ENCODE measurements at regions not wholly inside any gene's neighbourhood (a gene's known extent, or its start where the extent isn't known, plus 50 kb on each side); places are given as distances from the start of the nearest gene placed in this dataset.

GRCh38 chr4:148692242-148692641 is 250.0 kb upstream of the NR3C2 start:
- Histone ChIP-seq H2AFZ (ENCODE audit: insufficient read depth, low read depth, low read length, poor library complexity, severe bottlenecking) (no peak overlapping the region), H3K9me3 (ENCODE audit: control extremely low read depth in 1 of 3, control insufficient read depth in 2 of 3, insufficient read depth in 1 of 3, low read length in 2 of 3) (no peaks in the 10 kb centered on the region), H3K4me1 (ENCODE audit: control insufficient read depth in 2 of 2, insufficient read depth in 2 of 2, low read length in 2 of 2) (no peaks in the 10 kb centered on the region), H3K27ac (ENCODE audit: low read length in 2 of 2) (no peak overlapping the region), H3K4me3 (ENCODE audit: control extremely low read depth in 1 of 5, extremely low read depth in 1 of 5, insufficient read depth in 1 of 5, low read depth in 2 of 5, low read length in 4 of 5) (no peak overlapping the region), H3K36me3 (replicated peaks in 1 of 2; ENCODE audit: control extremely low read depth in 1 of 2, control insufficient read depth in 1 of 2, extremely low read depth in 1 of 2, insufficient read depth in 2 of 2, low read length in 1 of 2) (no peaks in the 10 kb centered on the region), H3K9ac (ENCODE audit: low read length) (no peak overlapping the region), H3K79me2 (ENCODE audit: control insufficient read depth, insufficient read depth, low read length) (no peaks in the 10 kb centered on the region), H4K20me1 (ENCODE audit: control insufficient read depth, insufficient read depth, low read length, poor library complexity, severe bottlenecking) (no peaks in the 10 kb centered on the region), H3K27me3 (replicated peaks in 1 of 4; ENCODE audit: control extremely low read depth in 1 of 4, control insufficient read depth in 3 of 4, insufficient read depth in 4 of 4, low read length in 3 of 4) (no peaks in the 10 kb centered on the region), H3K4me2 (replicated peaks; ENCODE audit: low read depth, low read length, poor library complexity, severe bottlenecking) (no peak overlapping the region)
- CTCF ChIA-PET: no interaction called here
- Mint-ChIP-seq H3K27ac (no peak overlapping the region), H3K9me3 (ENCODE audit: insufficient read depth) (no peaks in the 10 kb centered on the region), H3K27me3 (no peaks in the 10 kb centered on the region), H3K4me3 (no peak overlapping the region), H3K4me1 (no peaks in the 10 kb centered on the region)
- ATAC-seq (ENCODE audit: low read depth): no peak
- POLR2A ChIA-PET: no interaction called here
- TF ChIP-seq EZH2 (IDR thresholded peaks at IDR 0.05; ENCODE audit: borderline replicate concordance, insufficient read depth, low read depth, low read length, poor library complexity, severe bottlenecking): no peak
- no peak for TF ChIP-seq CTCF (IDR thresholded peaks at IDR 0.05)
- DNase-seq: no peak
- whole genome bisulfite sequencing (ENCODE audit: insufficient coverage): 85% methylated on average over 4 of the region's 7 CpGs
- intact Hi-C loops (cut with micrococcal nuclease): no loop called here

GRCh38 chr4:148686449-148686848 is 244.2 kb upstream of the NR3C2 start:
- no peak overlapping the region for H3K27ac Mint-ChIP-seq
- H4K20me1 ChIP-seq (ENCODE audit: control insufficient read depth, insufficient read depth, low read length, poor library complexity, severe bottlenecking): no peaks in the 10 kb centered on the region
- no peak overlapping the region for H3K4me3 ChIP-seq (ENCODE audit: control extremely low read depth in 1 of 5, extremely low read depth in 1 of 5, insufficient read depth in 1 of 5, low read depth in 2 of 5, low read length in 4 of 5)
- TF ChIP-seq CTCF (IDR thresholded peaks at IDR 0.05) (no peak), EZH2 (IDR thresholded peaks at IDR 0.05; ENCODE audit: borderline replicate concordance, insufficient read depth, low read depth, low read length, poor library complexity, severe bottlenecking) (no peak)
- H3K36me3 ChIP-seq (replicated peaks in 1 of 2; ENCODE audit: control extremely low read depth in 1 of 2, control insufficient read depth in 1 of 2, extremely low read depth in 1 of 2, insufficient read depth in 2 of 2, low read length in 1 of 2): no peaks in the 10 kb centered on the region
- no peaks in the 10 kb centered on the region for H3K4me1 ChIP-seq (ENCODE audit: control insufficient read depth in 2 of 2, insufficient read depth in 2 of 2, low read length in 2 of 2)
- H3K79me2 ChIP-seq (ENCODE audit: control insufficient read depth, insufficient read depth, low read length): no peaks in the 10 kb centered on the region
- ChIA-PET POLR2A (no interaction called here), CTCF (no interaction called here)
- no CpG with 5 or more reads among the region's 3 CpGs for WGBS (ENCODE audit: insufficient coverage)
- no peak overlapping the region for H3K27ac ChIP-seq (ENCODE audit: low read length in 2 of 2)
- no peaks in the 10 kb centered on the region for H3K27me3 ChIP-seq (replicated peaks in 1 of 4; ENCODE audit: control extremely low read depth in 1 of 4, control insufficient read depth in 3 of 4, insufficient read depth in 4 of 4, low read length in 3 of 4)
- DNase-seq: no peak
- H3K27me3 Mint-ChIP-seq: no peaks in the 10 kb centered on the region
- no peak overlapping the region for H3K4me2 ChIP-seq (replicated peaks; ENCODE audit: low read depth, low read length, poor library complexity, severe bottlenecking)
- intact Hi-C loops (cut with micrococcal nuclease): no loop called here
- no peaks in the 10 kb centered on the region for H3K9me3 ChIP-seq (ENCODE audit: control extremely low read depth in 1 of 3, control insufficient read depth in 2 of 3, insufficient read depth in 1 of 3, low read length in 2 of 3)
- no peak for ATAC-seq (ENCODE audit: low read depth)
- no peak overlapping the region for H2AFZ ChIP-seq (ENCODE audit: insufficient read depth, low read depth, low read length, poor library complexity, severe bottlenecking)
- no peak overlapping the region for H3K9ac ChIP-seq (ENCODE audit: low read length)
- H3K9me3 Mint-ChIP-seq (ENCODE audit: insufficient read depth): no peaks in the 10 kb centered on the region
- H3K4me1 Mint-ChIP-seq: no peaks in the 10 kb centered on the region
- H3K4me3 Mint-ChIP-seq: no peak overlapping the region

All from B cell (primary cell).